NCI-H526 treated with DMSO at 0.1 percent for 48 hours (cell line): ENCODE measurements at regions not wholly inside any gene's neighbourhood (a gene's known extent, or its start where the extent isn't known, plus 50 kb on each side); places are given as distances from the start of the nearest gene placed in this dataset.
"Not testable (repeated sequence)": the region's sequence is repeated elsewhere in the genome, so short reads cannot be mapped to it uniquely, and the experiment has no call there.

Experiments
- DNase-seq: peaks from one replicate; lab custom pipeline; 2025; lab: John Stamatoyannopoulos, UW

DNA sequence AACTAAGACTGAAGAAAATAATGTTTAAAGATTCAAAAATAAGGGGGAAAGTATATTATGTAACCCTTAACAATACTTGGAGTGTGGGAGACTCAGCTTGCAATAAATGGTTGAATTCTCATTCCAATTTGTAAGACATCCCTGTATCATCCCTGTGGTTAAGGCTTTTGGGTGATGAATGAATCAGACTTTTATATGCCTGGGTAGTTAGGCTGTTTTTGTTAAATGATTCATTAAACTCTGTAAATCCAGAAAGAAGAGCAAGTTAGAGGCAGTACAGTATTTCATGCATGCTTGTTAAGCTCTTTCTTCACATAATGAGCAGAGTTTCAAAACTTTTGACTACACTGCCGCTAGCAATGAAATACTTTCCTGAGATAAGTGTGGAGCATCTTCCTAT is 948.8 kb downstream of the SOCS6 start:
- no peak for DNase-seq

DNA sequence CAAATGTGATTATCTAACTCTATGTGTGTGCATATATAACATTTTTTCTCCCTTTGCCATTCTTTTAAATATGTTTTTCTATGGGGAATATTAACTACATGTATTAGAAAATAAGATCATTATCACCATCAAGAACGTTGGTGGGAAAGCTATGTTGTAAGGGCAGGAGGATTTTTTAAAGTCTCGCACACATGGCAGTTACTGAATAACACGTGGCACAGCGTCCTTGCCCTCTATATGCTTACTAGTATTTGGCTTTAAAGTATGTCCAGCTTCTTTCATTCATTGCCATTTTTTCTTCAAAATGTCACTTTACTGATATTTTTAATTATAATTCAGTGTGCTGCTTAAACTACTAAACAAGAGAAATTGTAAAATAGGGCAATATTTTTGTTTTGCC is 944.3 kb downstream of the SOCS6 start:
- no peak for DNase-seq

GRCh38 chr18:71223486-71223885 is 934.6 kb downstream of the SOCS6 start:
- no peak for DNase-seq

DNA sequence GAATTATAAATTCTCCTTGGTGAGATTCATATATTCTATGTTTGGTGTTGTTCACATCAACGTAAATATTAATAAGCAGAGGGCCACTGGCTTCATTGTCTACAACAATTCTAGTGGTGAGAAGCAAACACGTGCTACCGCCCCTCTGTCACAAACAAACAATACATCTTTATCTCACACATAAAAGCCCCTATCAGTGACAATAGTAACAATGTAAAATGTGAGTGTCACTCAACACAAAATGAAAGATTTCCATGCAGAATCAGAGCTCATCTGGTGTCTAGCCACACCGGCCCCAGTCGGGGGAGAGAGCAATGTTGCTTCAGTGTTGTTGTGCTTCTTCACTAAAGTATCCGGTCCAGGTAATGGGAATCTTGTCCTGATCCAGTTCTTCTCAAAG is 932.6 kb downstream of the SOCS6 start:
- no peak for DNase-seq

DNA sequence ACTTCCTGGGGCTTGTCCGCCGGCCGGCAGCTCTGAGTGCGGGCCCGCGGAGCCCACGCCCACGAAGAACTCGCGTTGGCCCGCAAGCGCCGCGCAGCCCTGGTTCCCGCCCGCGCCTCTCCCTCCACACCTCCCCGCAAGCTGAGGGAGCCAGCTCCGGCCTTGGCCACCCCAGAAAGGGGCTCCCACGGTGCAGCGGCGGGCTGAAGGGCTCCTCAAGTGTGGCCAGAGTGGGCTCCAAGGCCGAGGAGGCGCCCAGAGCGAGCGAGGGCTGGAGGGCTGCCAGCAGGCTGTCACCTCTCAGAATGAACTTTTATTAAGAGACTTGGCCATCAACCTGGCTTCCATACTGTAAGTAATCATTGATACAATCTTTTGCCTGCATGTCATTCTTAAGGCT is 923.9 kb downstream of the SOCS6 start:
- DNase-seq: not testable (repeated sequence)

DNA sequence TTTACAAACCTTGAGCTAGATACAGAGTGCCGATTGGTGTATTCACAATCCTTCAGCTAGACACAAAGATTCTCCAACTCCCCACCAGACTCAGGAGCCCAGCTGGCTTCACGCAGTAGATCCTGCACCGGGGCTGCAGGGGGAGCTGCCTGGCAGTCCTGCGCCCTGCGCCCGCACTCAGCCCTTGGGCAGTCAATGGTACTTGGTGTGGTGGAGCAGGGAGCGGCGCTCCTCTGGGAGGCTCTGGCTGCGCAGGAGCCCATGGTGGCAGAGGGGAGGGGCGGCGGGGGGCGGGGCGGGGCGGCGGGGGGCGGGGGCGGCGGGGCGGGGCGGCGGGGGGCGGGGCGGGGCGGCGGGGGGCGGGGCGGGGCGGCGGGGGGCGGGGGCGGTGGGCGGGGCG is 923.4 kb downstream of the SOCS6 start:
- DNase-seq: no peak

GRCh38 chr18:71209944-71210343 is 921.1 kb downstream of the SOCS6 start:
- no peak for DNase-seq

- DNase-seq: no peak
Measured at GRCh38 chr18:71194438-71194837, 905.6 kb downstream of the SOCS6 start.

DNA sequence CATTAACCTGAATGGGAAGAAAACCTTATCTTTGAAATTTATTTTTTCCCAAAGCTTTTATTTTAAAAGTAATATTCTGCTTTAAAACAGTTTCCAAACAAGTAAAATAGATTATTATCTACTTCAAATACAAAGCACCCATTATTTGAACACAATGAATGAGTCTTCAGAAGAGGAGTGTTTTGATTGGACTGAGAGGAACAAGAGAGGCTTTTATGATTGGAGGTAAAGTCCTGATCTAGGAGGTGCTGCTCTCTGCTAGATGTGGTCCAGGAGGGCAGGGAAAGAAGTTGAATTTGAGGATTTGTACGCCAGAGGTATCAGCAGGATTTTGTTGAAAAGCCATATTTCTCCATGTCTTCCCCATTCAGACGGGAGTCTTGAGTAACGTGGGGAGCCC is 900.7 kb downstream of the SOCS6 start:
- DNase-seq: no peak

- DNase-seq: no peak
Measured at GRCh38 chr18:71168557-71169145, 879.8 kb downstream of the SOCS6 start.

GRCh38 chr18:71136487-71136886 is 847.6 kb downstream of the SOCS6 start:
- no peak for DNase-seq

DNA sequence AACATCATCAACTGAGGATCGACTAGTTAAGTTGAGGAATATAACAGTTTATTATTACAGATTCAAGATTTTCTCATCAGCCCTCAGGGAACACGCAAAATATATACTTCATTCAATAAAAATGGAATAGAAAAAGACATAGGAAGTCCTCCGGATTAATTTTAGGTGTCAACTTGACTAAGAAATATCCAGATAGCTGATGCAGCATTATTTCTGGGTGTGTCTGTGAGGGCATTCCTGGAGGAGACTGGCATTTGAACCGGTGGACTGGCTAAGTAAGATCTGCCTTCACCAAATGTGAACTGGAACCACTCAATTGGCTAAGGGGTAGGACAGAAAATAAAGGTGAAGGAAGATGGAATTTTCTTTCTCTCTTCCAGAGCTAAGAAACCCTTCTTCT is 845.3 kb downstream of the SOCS6 start:
- DNase-seq: no peak

DNA sequence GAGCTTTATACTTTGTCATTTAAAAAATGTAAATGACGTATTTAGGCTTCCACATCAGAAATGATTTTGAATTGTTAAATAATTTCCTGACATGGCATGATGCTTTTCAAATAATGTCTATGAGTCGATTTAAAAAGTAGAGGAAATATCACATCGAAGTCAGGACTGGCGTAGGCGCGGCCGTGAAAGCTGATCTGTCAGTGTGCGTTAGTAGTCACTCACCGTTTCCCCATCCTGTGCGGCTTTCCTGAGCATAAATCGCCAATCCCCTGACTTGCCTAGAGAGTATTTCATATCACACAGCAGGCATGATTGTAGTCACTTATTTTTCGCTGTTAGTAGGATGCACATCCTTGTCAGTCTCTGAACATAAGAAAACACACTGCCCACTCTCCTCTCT is 843.1 kb downstream of the SOCS6 start:
- DNase-seq: no peak

GRCh38 chr18:71130351-71130750 is 841.5 kb downstream of the SOCS6 start:
- no peak for DNase-seq

GRCh38 chr18:71125581-71125980 is 836.7 kb downstream of the SOCS6 start:
- no peak for DNase-seq

DNA sequence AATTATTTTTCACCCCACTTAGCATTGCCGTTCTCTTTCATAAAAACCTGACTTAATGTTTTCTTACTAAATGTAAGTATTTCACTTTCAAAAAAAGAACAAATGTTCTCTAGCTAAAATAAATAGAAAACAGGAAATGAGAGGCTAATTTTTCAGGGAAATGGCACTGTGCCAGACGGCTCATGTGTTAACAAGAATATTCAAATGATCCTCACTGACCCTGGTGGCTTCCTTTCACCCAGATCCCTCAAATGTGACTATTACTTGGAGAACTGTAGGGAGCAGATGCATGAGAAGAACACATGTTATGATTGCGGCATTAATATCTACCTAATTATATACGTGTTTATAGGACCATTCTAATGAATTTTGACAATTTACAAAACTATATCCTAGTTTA is 827.7 kb downstream of the SOCS6 start:
- no peak for DNase-seq

DNA sequence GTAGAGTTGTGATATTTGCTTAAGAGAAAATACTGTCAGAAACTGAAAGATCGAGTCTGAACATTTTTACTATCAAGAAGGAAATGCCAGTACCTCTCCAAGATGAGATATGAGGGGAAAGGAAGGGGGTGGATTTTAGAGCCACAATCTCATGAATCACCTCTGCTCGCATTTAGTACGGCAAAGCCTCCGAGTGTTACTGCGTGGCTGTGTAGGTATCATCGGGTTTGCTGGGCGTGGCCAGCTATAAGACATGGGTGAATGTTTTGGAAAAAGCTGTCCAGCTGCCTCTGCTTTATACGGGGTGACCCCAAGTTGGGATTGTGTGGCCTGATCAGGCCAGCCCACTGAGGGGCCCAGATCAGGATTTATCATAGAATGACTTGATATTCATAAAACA is 826.4 kb downstream of the SOCS6 start:
- no peak for DNase-seq

GRCh38 chr18:71114550-71115210 is 825.8 kb downstream of the SOCS6 start:
- DNase-seq: no peak

DNA sequence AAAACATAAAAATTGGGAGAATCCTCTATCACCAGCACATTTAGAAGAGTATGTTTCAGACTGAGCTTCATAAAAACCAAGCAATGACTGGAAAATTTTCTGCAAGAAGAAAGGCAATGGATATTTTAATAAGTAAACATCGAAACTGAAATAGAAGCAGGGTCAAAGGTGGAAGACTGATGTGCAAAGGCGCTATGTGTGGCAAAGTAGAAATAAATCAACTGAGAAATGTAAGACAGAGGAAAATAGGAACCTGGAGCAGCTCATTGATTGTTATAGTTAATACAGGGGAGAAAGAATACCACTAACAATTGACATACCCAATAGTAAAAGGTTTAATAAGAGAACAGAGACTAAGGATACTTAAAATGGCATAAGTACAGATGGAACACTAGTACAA is 818.4 kb downstream of the SOCS6 start:
- DNase-seq: no peak

GRCh38 chr18:71106701-71107100 is 817.9 kb downstream of the SOCS6 start:
- DNase-seq: no peak

GRCh38 chr18:71105994-71106546 is 817.2 kb downstream of the SOCS6 start:
- DNase-seq: no peak

GRCh38 chr18:71105078-71105819 is 816.4 kb downstream of the SOCS6 start:
- no peak for DNase-seq

DNA sequence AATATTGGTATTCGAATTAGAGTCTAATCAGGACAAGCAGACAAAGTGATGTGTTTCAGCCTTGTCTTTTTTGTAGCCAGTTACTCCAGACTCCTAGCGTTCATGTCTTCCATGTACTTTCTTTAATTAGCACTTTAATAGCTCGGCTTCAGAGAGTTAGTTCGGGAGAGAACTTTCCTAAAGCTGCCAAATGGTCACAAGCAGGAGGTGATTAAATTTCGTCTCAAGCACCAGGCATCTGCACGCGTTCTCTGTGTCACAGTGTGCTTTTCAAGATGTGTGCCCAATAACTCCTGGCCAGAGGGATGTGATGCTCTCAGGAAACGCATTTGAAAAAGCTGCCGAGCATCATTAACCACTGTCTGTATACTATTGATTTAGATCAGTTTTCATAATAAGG is 790.8 kb downstream of the SOCS6 start:
- no peak for DNase-seq
